Stomach (tissue), 8 donors: ENCODE measurements at regions not wholly inside any gene's neighbourhood (a gene's known extent, or its start where the extent isn't known, plus 50 kb on each side); places are given as distances from the start of the nearest gene placed in this dataset.
A peak's percentile ranks its signal among the peaks of the same experiment; 100 is the strongest.

Source experiments
- DNase-seq, 2 donors: peaks; one replicate each; pipeline versions ENCODE4 v3.0.0 to v3.0.0-alpha.2; 2013 to 2019
- H3K27ac ChIP-seq, 5 donors: fragments of 200-600 bp in 4 of 5; sonication (generic) in 4 of 5; one replicate each; pipeline ENCODE4 v1.5.1; 2013 to 2019; ENCODE audit warnings: mild to moderate bottlenecking in 1 of 5, moderate library complexity in 1 of 5
- H3K27me3 ChIP-seq, 3 donors: fragments of 200-600 bp; sonication (generic); one replicate each; pipeline ENCODE4 v1.5.1; 2017 to 2019; ENCODE audit warnings: mixed run types in 1 of 3
- H3K36me3 ChIP-seq, 4 donors: fragments of 200-600 bp; sonication (generic); 1 replicate in 3 of 4; 2 replicates in 1 of 4; pipeline ENCODE4 v1.5.1; 2016 to 2019
- H3K4me1 ChIP-seq, 4 donors: fragments of 200-600 bp; sonication (generic); one replicate each; pipeline ENCODE4 v1.5.1; 2016 to 2019
- H3K4me3 ChIP-seq, 4 donors: fragments of 200-600 bp; sonication (generic) in 3 of 4; one replicate each; pipeline ENCODE4 v1.5.1; 2016 to 2019; ENCODE audit warnings: mild to moderate bottlenecking in 1 of 4
- H3K9me3 ChIP-seq, 4 donors: fragments of 200-600 bp; sonication (generic); one replicate each; pipeline ENCODE4 v1.5.1; 2016 to 2019
- EP300 ChIP-seq: sonication (generic); formaldehyde crosslinking; IDR thresholded peaks from one replicate; pipeline ENCODE4 v1.6.1; 2017; ENCODE audit warnings: antibody characterized with exemption
- POLR2A ChIP-seq, 4 donors: fragments of 450-650 bp; IDR thresholded peaks; one replicate each; pipeline ENCODE4 v1.6.1; 2016; ENCODE audit warnings: antibody characterized with exemption in 4 of 4, control low read depth in 2 of 4, mild to moderate bottlenecking in 1 of 4, moderate library complexity in 1 of 4
- POLR2AphosphoS5 ChIP-seq, 3 donors: sonication (generic); formaldehyde crosslinking; IDR thresholded peaks; one replicate each; pipeline ENCODE4 v1.6.1; 2016; ENCODE audit warnings: antibody characterized with exemption in 3 of 3
- whole genome bisulfite sequencing, 5 donors: extraction: QIAGEN DNeasy Blood & Tissue Kit in 3 of 5; methylation state at CpG; one replicate each; pipeline versions ENCODE4 v1.1.5 to v1.1.7; 2013 to 2018; 5-methylcytosine and 5-hydroxymethylcytosine counted together
- intact Hi-C: fragments of 100-400 bp; cut with DNase I; formaldehyde crosslinking; loops from one replicate; pipeline ENCODE4 v1.15.1; 2023; ENCODE audit warnings: low total_unique reads
- TF ChIP-seq, protein P1 (sequence below), 7 experiments: fragments of 450-650 bp in 4 of 7; fragments of 200-600 bp in 3 of 7; sonication (generic) in 3 of 7; IDR thresholded peaks; one replicate each; pipeline ENCODE4 v1.5.1; 2016 to 2019; ENCODE audit warnings: antibody characterized with exemption in 7 of 7, control low read depth in 2 of 7, mild to moderate bottlenecking in 1 of 7
- donor health status: healthy with polysubstance abuse.
- donor health status: Bipolar disorder and iron deficiency.
- donor health status: healthy.

DNA sequence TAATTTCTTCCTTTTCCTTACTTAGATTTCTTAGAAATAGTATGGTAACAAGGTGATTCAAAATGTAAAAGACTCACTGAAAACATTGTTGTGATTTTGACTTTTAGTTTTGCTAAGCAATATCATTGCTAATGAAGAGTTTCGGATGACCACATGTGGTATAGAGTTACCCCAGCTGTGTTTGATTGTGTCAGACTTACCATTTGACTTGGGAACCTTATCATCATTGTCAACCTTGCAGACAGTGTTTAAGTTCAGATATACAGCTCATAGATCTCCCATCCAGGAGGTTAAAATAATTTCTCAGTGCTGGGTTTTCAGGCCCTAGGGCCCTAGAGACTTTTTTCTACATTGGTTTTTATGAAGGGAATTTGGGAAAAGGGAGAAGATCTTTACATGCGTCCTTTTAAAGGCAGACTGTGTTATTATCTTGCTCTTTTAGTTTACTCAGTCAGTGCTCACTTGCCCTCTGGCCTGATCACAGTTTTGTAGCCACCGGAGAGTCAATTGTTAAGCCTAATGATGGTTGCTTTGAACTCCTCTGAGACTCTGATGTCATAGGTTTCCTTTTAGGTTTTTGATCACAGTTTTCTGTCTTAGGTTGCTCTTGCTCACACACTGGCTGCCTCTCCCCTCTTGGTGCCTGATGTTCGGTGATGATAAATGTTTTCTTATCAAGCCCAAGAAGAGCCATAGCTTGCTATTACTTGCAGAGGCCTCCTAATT, 133.5 kb upstream of the ZPLD1 start:
- H3K27ac ChIP-seq, result peak overlapping the region in 1 of 5 donors; percentile 30
- peak in 1 of 2 donors; percentile 7 for DNase-seq
- H3K9me3 ChIP-seq, result no peaks in the 10 kb centered on the region
- H3K4me1 ChIP-seq, result peaks cover 0 to 21% (median 9%) of the 10 kb centered on the region in 4 donors
- intact Hi-C loops, result no loop called here
- H3K4me3 ChIP-seq, result no peak overlapping the region
- H3K36me3 ChIP-seq, result no peaks in the 10 kb centered on the region
- TF ChIP-seq, protein P1, sequence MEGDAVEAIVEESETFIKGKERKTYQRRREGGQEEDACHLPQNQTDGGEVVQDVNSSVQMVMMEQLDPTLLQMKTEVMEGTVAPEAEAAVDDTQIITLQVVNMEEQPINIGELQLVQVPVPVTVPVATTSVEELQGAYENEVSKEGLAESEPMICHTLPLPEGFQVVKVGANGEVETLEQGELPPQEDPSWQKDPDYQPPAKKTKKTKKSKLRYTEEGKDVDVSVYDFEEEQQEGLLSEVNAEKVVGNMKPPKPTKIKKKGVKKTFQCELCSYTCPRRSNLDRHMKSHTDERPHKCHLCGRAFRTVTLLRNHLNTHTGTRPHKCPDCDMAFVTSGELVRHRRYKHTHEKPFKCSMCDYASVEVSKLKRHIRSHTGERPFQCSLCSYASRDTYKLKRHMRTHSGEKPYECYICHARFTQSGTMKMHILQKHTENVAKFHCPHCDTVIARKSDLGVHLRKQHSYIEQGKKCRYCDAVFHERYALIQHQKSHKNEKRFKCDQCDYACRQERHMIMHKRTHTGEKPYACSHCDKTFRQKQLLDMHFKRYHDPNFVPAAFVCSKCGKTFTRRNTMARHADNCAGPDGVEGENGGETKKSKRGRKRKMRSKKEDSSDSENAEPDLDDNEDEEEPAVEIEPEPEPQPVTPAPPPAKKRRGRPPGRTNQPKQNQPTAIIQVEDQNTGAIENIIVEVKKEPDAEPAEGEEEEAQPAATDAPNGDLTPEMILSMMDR (IDR thresholded peaks at IDR 0.05), result no peak
- TF ChIP-seq EP300 (no peak), POLR2A (IDR thresholded peaks at IDR 0.05) (no peak), POLR2AphosphoS5 (IDR thresholded peaks at IDR 0.05) (no peak)
- no peaks in the 10 kb centered on the region for H3K27me3 ChIP-seq
- WGBS, 5 donors, result 31 to 49% (median 41%) methylated on average over 4 of the region's 4 CpGs

DNA sequence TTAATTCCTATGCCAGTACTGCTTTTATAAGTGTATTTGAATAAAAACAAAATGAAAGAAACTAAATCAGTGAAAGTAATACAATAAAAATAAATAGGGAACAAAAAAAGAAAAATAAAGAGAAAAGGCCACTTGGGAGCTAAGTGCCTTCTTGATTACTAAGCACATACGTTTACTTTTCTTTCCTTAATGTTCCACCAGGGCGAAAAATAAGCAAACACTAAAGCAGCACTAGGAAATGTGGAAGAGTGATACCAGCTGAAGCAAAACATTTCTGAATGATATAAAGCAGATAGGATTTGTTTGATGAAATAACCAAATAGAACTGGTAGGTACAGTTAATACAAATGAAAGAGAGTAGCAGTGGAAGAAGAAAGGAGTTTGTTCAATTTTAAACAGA, 132.8 kb upstream of the ZPLD1 start:
- H3K4me1 ChIP-seq, result peaks cover 0 to 21% (median 9%) of the 10 kb centered on the region in 4 donors
- no peak overlapping the region for H3K4me3 ChIP-seq
- intact Hi-C loops, result no loop called here
- 12 to 37% (median 25%) methylated on average over 2 of the region's 2 CpGs for WGBS, 5 donors
- no peaks in the 10 kb centered on the region for H3K27me3 ChIP-seq
- DNase-seq, result peak in 1 of 2 donors; percentile 49
- TF ChIP-seq POLR2AphosphoS5 (IDR thresholded peaks at IDR 0.05) (no peak), POLR2A (IDR thresholded peaks at IDR 0.05) (no peak), EP300 (no peak)
- TF ChIP-seq, protein P1 (IDR thresholded peaks at IDR 0.05), result peak in 1 of 7 experiments; percentile 5
- H3K36me3 ChIP-seq, result no peaks in the 10 kb centered on the region
- H3K27ac ChIP-seq, result peak overlapping the region in 1 of 5 donors; percentile 30
- no peaks in the 10 kb centered on the region for H3K9me3 ChIP-seq

DNA sequence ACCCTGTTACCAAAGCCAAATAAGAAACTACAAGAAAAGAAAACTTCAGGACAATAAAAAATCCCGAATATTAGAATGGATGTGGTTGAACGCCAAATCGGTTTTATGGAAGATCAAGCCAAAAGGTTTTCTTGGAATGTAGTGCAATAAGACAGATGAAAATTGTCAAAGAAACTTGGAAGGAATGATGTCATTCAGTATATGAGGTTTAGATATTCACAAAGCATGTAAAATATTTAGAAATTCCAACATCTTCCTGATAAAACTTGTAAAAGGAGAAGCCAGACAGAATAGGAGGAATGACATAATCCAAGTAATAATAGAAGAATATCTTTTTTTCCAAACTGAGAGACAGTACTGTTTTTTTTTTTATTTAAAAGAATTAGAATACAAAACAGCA, 130.3 kb upstream of the ZPLD1 start:
- intact Hi-C loops, result no loop called here
- no peak overlapping the region for H3K27ac ChIP-seq
- no peaks in the 10 kb centered on the region for H3K27me3 ChIP-seq
- no peak for DNase-seq
- H3K9me3 ChIP-seq, result no peaks in the 10 kb centered on the region
- 89 to 96% (median 91%) methylated on average over 3 of the region's 3 CpGs for WGBS, 5 donors
- H3K4me3 ChIP-seq, result no peak overlapping the region
- H3K4me1 ChIP-seq, result peaks cover 0 to 21% (median 9%) of the 10 kb centered on the region in 4 donors
- no peaks in the 10 kb centered on the region for H3K36me3 ChIP-seq
- no peak for TF ChIP-seq EP300
- TF ChIP-seq POLR2A (IDR thresholded peaks at IDR 0.05), result no peak
- TF ChIP-seq POLR2AphosphoS5 (IDR thresholded peaks at IDR 0.05), result no peak
- TF ChIP-seq, protein P1 (IDR thresholded peaks at IDR 0.05), result no peak

DNA sequence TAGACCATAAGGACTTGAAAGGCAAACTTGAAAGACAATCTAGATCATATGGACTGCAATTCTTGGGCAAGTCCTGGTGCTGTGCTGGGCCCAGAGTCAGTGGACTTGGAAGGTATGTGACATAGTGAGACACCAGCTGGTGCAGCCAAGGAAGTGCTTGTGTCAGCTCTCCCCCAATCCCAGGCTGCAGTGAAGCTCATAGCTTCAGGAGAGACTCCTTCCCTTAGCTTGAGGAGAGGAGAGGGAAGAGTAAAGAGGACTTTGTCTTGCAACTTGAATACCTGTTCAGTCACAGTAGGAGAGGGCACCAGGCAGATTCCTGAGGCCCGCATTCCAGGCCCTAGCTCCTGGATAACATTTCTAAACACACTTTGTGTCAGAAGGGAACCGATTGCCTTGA, 127.4 kb upstream of the ZPLD1 start:
- DNase-seq, result no peak
- TF ChIP-seq POLR2A (IDR thresholded peaks at IDR 0.05) (no peak), POLR2AphosphoS5 (IDR thresholded peaks at IDR 0.05) (no peak), EP300 (no peak)
- TF ChIP-seq, protein P1 (IDR thresholded peaks at IDR 0.05), result no peak
- Histone ChIP-seq H3K4me3 (no peak overlapping the region), H3K9me3 (no peaks in the 10 kb centered on the region), H3K27me3 (no peaks in the 10 kb centered on the region), H3K36me3 (no peaks in the 10 kb centered on the region), H3K4me1 (peaks cover 0 to 7% (median 2%) of the 10 kb centered on the region in 4 donors), H3K27ac (no peak overlapping the region)
- 82 to 89% (median 87%) methylated on average over 2 of the region's 2 CpGs for WGBS, 5 donors
- intact Hi-C loops, result no loop called here
